ENCODE measurements at regions not wholly inside any gene's neighbourhood (a gene's known extent, or its start where the extent isn't known, plus 50 kb on each side); places are given as distances from the start of the nearest gene placed in this dataset.

DNA sequence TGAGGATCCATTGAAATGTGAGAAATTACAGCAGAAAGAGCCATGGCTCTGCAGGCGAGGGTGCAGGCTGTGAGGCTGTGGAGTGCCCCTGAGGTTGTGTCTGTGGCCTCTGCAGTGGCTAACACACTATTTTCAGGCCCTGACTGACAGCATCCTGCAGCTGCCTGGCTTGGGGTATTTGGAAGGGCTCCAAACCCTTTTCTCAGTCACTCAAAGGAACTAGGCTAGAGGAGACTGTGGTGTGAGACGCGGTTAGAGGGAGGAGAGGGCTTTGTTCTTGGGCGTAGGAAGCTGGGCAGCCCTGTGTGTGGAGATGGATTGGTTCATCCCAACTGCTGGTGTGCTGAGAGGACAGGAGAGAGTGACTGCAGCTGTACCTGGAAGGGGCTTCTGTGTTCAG is 134.9 kb downstream of the RAMP3 start:
- H3K4me1 ChIP-seq (ENCODE audit: insufficient read depth, low read length), result no peaks in the 10 kb centered on the region
- TF ChIP-seq, protein P1, sequence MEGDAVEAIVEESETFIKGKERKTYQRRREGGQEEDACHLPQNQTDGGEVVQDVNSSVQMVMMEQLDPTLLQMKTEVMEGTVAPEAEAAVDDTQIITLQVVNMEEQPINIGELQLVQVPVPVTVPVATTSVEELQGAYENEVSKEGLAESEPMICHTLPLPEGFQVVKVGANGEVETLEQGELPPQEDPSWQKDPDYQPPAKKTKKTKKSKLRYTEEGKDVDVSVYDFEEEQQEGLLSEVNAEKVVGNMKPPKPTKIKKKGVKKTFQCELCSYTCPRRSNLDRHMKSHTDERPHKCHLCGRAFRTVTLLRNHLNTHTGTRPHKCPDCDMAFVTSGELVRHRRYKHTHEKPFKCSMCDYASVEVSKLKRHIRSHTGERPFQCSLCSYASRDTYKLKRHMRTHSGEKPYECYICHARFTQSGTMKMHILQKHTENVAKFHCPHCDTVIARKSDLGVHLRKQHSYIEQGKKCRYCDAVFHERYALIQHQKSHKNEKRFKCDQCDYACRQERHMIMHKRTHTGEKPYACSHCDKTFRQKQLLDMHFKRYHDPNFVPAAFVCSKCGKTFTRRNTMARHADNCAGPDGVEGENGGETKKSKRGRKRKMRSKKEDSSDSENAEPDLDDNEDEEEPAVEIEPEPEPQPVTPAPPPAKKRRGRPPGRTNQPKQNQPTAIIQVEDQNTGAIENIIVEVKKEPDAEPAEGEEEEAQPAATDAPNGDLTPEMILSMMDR (IDR thresholded peaks at IDR 0.05; ENCODE audit: extremely low read depth, low read depth, low read length), result no peak
- peak; percentile 35 for DNase-seq (ENCODE audit: insufficient read length, low spot score, missing footprints)

GRCh38 chr7:45293295-45293942 is 135.8 kb downstream of the RAMP3 start:
- H3K79me2 ChIP-seq (ENCODE audit: insufficient read depth, low read length), result no peaks in the 10 kb centered on the region
- H3K4me3 ChIP-seq (ENCODE audit: insufficient read depth, low read length), result no peak overlapping the region
- H3K4me1 ChIP-seq (ENCODE audit: insufficient read depth, low read length), result no peaks in the 10 kb centered on the region
- H4K20me1 ChIP-seq (ENCODE audit: insufficient read depth, low read length), result no peaks in the 10 kb centered on the region
- no peak overlapping the region for H3K27ac ChIP-seq (ENCODE audit: low read depth, low read length)
- H3K27me3 ChIP-seq (ENCODE audit: insufficient read depth, low read length), result no peaks in the 10 kb centered on the region
- DNase-seq (ENCODE audit: insufficient read length, low spot score, missing footprints), result no peak
- no peak overlapping the region for H2AFZ ChIP-seq (ENCODE audit: low read length)
- no peak overlapping the region for H3K4me2 ChIP-seq (ENCODE audit: insufficient read depth, low read length)
- TF ChIP-seq, protein P1 (IDR thresholded peaks at IDR 0.05; ENCODE audit: extremely low read depth, low read depth, low read length), result no peak
- H3K9me3 ChIP-seq (ENCODE audit: low read depth, low read length), result peaks cover 3% of the 10 kb centered on the region
- no peaks in the 10 kb centered on the region for H3K36me3 ChIP-seq (ENCODE audit: insufficient read depth, low read length)

More for the DNA sequence above, 134.9 kb downstream of the RAMP3 start:
- Histone ChIP-seq H3K4me2 (ENCODE audit: insufficient read depth, low read length) (no peak overlapping the region), H3K9me3 (ENCODE audit: low read depth, low read length) (peaks cover 4% of the 10 kb centered on the region), H3K36me3 (ENCODE audit: insufficient read depth, low read length) (no peaks in the 10 kb centered on the region), H4K20me1 (ENCODE audit: insufficient read depth, low read length) (no peaks in the 10 kb centered on the region), H3K79me2 (ENCODE audit: insufficient read depth, low read length) (no peaks in the 10 kb centered on the region), H2AFZ (ENCODE audit: low read length) (no peak overlapping the region), H3K27ac (ENCODE audit: low read depth, low read length) (no peak overlapping the region), H3K27me3 (ENCODE audit: insufficient read depth, low read length) (no peaks in the 10 kb centered on the region), H3K4me3 (ENCODE audit: insufficient read depth, low read length) (no peak overlapping the region)

- H3K4me1 ChIP-seq (ENCODE audit: insufficient read depth, low read length), result no peaks in the 10 kb centered on the region
- no peak overlapping the region for H3K27ac ChIP-seq (ENCODE audit: low read depth, low read length)
- no peak overlapping the region for H3K4me2 ChIP-seq (ENCODE audit: insufficient read depth, low read length)
- H3K36me3 ChIP-seq (ENCODE audit: insufficient read depth, low read length), result no peaks in the 10 kb centered on the region
- H3K79me2 ChIP-seq (ENCODE audit: insufficient read depth, low read length), result no peaks in the 10 kb centered on the region
- no peak for DNase-seq (ENCODE audit: insufficient read length, low spot score, missing footprints)
- no peaks in the 10 kb centered on the region for H3K27me3 ChIP-seq (ENCODE audit: insufficient read depth, low read length)
- TF ChIP-seq, protein P1 (IDR thresholded peaks at IDR 0.05; ENCODE audit: extremely low read depth, low read depth, low read length), result no peak
- H2AFZ ChIP-seq (ENCODE audit: low read length), result no peak overlapping the region
- H3K4me3 ChIP-seq (ENCODE audit: insufficient read depth, low read length), result no peak overlapping the region
- H4K20me1 ChIP-seq (ENCODE audit: insufficient read depth, low read length), result no peaks in the 10 kb centered on the region
- H3K9me3 ChIP-seq (ENCODE audit: low read depth, low read length), result no peaks in the 10 kb centered on the region
Measured at GRCh38 chr7:45294559-45294958, 137.0 kb downstream of the RAMP3 start.

DNA sequence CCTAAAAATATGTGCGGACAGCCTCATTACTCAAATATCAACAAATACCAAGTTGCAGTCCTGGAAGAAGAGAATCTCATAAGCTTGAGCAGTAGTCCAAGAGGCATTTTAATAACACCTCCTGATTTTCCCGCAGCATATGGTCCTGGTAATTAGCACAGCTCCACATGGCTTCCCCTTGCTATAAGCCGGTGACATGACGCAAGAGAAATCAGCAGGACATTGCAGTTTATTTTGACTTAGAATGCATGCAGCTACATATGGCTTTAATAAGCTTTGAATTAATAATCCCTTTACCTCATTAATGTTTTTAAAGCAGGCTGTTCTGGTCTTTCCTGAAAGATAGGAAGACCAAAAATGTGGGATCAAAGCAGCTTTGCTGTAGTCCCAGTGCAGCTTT is 137.6 kb downstream of the RAMP3 start:
- Histone ChIP-seq H2AFZ (ENCODE audit: low read length) (no peak overlapping the region), H4K20me1 (ENCODE audit: insufficient read depth, low read length) (no peaks in the 10 kb centered on the region), H3K36me3 (ENCODE audit: insufficient read depth, low read length) (no peaks in the 10 kb centered on the region), H3K9me3 (ENCODE audit: low read depth, low read length) (no peaks in the 10 kb centered on the region), H3K27ac (ENCODE audit: low read depth, low read length) (no peak overlapping the region), H3K4me3 (ENCODE audit: insufficient read depth, low read length) (no peak overlapping the region), H3K4me1 (ENCODE audit: insufficient read depth, low read length) (no peaks in the 10 kb centered on the region), H3K4me2 (ENCODE audit: insufficient read depth, low read length) (no peak overlapping the region), H3K79me2 (ENCODE audit: insufficient read depth, low read length) (no peaks in the 10 kb centered on the region), H3K27me3 (ENCODE audit: insufficient read depth, low read length) (no peaks in the 10 kb centered on the region)
- no peak for DNase-seq (ENCODE audit: insufficient read length, low spot score, missing footprints)
- TF ChIP-seq, protein P1 (IDR thresholded peaks at IDR 0.05; ENCODE audit: extremely low read depth, low read depth, low read length), result no peak
